Stimulated activated CD4-positive, alpha-beta T cell treated with anti-CD3 and anti-CD28 coated beads, Interleukin-4, amount 100 ng/mL, for 24 hours (primary cell): ENCODE measurements at regions not wholly inside any gene's neighbourhood (a gene's known extent, or its start where the extent isn't known, plus 50 kb on each side); places are given as distances from the start of the nearest gene placed in this dataset.

Source experiments
- DNase-seq: peaks from one replicate; pipeline ENCODE4 v3.0.0-alpha.2; 2020

GRCh38 chr18:44025421-44025820 lies 655.3 kb upstream of the SETBP1 start:
- DNase-seq, result no peak

DNA sequence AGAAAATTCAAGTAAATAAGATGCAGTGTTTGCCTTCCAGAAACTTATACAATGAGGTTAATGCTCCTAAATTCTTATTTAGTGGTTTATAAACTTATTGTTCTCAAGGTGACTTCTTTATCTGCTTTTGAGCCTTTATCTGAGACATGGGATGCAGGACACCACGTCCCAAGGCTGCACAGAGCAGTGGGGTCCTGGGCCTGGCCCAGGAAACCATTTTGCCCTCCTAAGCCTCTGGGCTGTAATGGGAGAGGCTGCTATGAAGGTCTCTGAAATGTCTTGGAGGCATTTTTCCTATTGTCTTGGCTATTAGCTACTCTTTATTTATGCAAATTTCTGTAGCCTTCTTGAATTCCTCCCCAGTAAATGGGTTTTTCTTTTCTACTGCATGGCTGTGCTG lies 652.6 kb upstream of the SETBP1 start:
- no peak for DNase-seq

- DNase-seq, result no peak
Observed at GRCh38 chr18:44031063-44031462, 649.6 kb upstream of the SETBP1 start.

DNA sequence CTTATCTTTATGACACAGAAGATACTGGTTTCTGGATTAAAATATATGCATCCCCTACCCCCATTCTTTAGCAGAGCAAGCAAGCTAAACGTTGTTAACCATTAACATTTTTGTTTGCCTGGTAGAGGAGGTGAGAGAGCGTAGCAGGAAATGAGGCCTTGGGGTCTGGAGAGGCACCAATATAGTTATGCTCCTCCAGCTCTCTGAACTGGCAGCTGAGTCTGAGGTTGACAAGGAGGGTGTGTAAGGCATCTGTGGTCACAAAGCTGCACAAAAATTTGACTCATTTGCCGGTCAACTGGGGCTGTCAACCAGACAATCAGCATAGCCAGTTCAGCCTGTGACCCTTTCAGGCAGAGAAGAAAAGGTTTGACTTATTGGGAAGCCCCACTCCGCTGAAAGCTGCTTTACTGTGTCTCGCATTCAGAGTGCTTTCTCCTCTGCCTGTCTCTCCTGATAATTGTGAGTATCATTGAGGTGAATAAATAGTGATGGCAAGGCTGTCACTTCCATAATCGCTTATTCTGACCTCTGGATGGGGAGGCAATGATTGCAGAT lies 647.5 kb upstream of the SETBP1 start:
- no peak for DNase-seq

DNA sequence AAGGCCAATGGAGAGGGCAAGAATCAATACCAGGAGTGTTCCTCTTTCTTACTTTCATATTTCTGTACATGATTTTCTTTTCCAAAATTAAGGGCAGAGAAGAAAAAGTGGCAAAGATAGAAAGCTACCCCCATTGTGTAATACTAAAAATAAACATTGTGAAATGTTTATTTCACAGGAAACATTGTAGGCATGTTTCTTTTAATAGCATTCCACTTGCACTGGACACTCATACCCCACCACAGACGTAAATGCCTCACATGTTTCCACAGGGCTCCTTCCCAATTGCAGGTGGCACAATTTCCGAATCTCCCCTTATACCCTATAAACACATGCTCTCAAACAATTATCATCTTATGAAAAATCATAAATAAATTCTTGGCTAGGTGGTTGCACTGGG lies 645.1 kb upstream of the SETBP1 start:
- no peak for DNase-seq

DNA sequence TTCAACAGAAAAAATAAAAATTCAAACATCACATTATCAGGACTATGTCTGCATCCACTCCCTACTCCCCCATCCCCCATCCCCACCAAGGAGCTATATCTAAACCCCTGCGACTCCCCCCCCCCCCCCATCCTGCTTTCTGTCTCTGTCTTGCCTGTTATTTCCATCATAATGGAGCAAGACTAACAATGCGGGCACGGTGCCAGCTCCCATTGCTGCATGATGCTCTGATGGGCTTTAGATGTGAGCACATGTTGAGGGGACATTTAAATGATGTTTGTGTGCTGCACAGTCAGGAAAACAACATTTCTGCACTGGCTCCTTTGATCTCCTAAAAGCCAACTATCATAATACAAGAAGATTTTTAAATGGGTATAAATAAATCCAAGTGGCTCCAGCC lies 644.2 kb upstream of the SETBP1 start:
- no peak for DNase-seq

GRCh38 chr18:44039216-44039615 lies 641.5 kb upstream of the SETBP1 start:
- no peak for DNase-seq

GRCh38 chr18:44039826-44040225 lies 640.9 kb upstream of the SETBP1 start:
- no peak for DNase-seq

DNA sequence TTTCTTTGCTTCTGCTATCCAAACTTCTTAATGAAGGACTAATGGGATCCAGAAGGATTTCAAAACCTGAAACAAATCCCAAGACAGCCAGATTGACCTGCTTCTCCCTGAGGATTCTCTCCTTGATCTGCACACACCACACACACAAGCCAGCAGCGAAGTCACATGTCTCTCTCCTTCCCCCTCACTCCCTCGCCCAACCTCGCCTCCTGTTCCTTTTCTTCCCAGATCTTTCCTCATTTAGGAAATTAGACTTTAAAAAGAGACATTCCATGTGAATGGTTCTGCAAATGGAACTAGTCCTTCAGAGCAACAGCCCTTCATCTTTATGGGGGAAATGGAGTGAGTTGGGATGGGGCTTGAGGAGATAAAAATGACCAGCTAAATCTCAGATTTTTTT lies 639.1 kb upstream of the SETBP1 start:
- no peak for DNase-seq

- no peak for DNase-seq
Observed at GRCh38 chr18:44041961-44042360, 638.7 kb upstream of the SETBP1 start.

- DNase-seq, result no peak
Observed at GRCh38 chr18:44046376-44046975, 634.2 kb upstream of the SETBP1 start.

- DNase-seq, result no peak
Observed at GRCh38 chr18:44047585-44047984, 633.1 kb upstream of the SETBP1 start.

- DNase-seq, result no peak
Observed at GRCh38 chr18:44048435-44048834, 632.3 kb upstream of the SETBP1 start.

DNA sequence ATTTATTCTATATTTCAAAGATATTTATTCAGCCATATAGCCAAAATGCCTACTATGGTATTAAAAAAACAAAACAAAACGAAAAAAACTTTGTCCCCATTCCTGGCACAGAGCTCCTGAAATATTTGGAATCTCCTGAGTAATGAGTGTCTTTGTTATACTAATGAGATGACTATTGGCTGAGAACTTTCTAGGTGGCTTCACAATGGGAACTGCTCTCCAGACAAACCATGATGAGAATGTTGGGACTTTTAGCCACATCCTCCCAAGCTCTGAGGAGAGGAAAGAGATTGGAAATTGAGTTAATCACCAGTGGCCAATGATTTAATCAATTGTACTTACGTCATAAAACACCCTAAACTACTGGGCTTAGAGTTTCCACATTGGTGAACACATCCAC lies 631.8 kb upstream of the SETBP1 start:
- DNase-seq, result no peak

DNA sequence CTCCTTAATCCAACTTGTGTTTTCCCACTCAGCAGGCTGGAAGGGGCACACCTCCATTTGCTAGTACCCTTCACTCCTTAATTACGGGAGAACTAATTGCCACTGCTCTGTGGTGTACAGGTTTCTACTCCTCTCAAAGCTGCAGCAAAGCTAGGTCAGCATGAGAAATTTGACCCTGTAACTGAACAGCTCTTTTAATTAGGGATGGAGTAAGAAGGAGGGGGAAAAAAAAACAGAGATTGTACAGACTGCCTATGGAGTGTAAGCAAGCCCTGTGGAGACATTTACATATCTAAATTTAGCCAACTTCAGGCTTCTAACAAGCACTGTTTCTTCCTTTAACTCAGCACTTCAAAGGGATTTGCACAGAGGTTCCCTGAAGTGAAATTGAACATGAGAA lies 629.7 kb upstream of the SETBP1 start:
- DNase-seq, result no peak

DNA sequence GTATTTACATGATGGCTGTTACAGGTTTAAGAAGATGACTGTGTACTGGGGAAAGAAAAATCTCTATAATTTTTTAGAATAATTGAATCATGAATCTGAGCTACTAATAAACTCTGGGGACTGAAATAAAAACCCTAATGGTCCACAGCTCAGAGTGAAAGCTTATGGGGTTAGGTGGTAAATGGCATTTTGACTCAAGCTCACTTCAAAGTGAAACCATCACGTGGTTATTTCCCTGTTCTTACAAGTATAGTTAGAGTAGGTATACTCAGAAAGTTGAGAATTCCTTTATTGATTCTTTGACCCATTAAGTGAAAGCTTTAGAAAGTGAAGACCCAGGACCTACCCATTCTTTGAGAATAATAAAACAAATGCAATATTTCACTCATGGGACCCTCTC lies 626.2 kb upstream of the SETBP1 start:
- no peak for DNase-seq

GRCh38 chr18:44060197-44060596 lies 620.5 kb upstream of the SETBP1 start:
- DNase-seq, result no peak

DNA sequence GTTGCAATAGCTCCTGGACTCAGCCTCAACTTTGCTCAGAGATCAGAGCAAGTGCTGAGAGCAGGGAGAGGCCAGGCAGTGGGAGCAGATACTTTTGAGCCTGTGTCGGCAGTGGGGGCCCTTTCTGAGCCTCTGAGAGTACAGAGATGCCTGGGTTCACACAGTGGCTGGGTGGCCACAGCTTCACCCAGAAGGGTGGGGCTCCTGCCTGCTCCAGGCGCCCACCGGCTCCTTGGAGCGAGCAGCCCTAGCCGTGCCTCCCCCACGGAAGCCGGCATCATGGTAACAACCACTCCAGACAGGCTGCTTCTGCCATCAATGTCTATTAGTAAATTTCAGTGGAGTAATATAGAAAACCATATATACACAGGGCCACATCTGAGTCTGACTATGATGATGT lies 619.2 kb upstream of the SETBP1 start:
- no peak for DNase-seq

GRCh38 chr18:44062345-44062744 lies 618.3 kb upstream of the SETBP1 start:
- no peak for DNase-seq

- no peak for DNase-seq
Observed at GRCh38 chr18:44065206-44065605, 615.5 kb upstream of the SETBP1 start.

- no peak for DNase-seq
Observed at GRCh38 chr18:44066541-44066940, 614.1 kb upstream of the SETBP1 start.

GRCh38 chr18:44067186-44067585 lies 613.5 kb upstream of the SETBP1 start:
- no peak for DNase-seq

DNA sequence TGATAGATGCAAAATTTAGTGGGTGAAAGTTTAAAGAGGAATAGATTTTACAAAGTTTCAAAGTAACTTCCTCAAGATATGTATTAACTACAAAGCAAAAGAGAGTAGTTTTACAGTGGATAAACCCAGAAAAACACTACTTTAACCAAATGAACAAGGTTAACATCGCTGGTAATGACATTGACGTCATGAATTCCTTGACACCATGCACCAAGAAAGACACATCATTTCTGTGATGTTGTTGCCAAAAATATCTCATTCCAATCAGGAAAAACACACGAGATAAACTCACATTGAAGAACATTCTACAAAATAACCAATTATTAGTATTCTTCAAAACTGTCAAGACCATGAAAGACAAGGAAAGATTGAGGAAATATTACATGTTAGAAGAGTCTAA lies 605.6 kb upstream of the SETBP1 start:
- no peak for DNase-seq

GRCh38 chr18:44079606-44080005 lies 601.1 kb upstream of the SETBP1 start:
- DNase-seq, result no peak

DNA sequence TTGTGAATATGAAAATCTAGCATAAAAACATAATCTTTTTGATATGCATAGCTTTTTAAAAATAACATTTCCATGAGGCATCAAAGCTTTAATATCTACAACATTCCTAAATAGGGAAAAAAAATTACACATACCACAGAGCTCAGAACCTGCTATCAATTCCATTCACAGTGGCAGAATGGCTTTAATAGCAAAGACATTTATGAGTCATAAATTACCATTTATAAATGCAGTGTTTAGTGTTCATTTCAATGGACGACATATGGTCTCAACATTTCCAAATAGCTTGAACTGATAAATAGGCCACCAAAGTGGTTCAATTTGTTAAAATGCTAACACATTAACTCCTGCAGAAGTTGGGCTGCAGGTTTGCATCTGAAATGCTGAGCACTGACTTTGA lies 600.6 kb upstream of the SETBP1 start:
- DNase-seq, result no peak

- no peak for DNase-seq
Observed at GRCh38 chr18:44089732-44090131, 591.0 kb upstream of the SETBP1 start.
